ENCODE measurements at regions not wholly inside any gene's neighbourhood (a gene's known extent, or its start where the extent isn't known, plus 50 kb on each side); places are given as distances from the start of the nearest gene placed in this dataset.

GRCh38 chr12:89840162-89840922 is 131.7 kb upstream of the ATP2B1 start:
- H3K27me3 Mint-ChIP-seq (ENCODE audit: low read depth): no peaks in the 10 kb centered on the region
- no peak for DNase-seq
- H3K4me3 Mint-ChIP-seq: no peak overlapping the region
- no peak overlapping the region for H3K27ac Mint-ChIP-seq
- no peaks in the 10 kb centered on the region for H3K9me3 Mint-ChIP-seq
- no peaks in the 10 kb centered on the region for H3K4me1 Mint-ChIP-seq (ENCODE audit: low read depth)
- H3K36me3 Mint-ChIP-seq (ENCODE audit: low read depth): no peaks in the 10 kb centered on the region
- CTCF ChIA-PET: no interaction called here
- intact Hi-C loops (cut with micrococcal nuclease): no loop called here

DNA sequence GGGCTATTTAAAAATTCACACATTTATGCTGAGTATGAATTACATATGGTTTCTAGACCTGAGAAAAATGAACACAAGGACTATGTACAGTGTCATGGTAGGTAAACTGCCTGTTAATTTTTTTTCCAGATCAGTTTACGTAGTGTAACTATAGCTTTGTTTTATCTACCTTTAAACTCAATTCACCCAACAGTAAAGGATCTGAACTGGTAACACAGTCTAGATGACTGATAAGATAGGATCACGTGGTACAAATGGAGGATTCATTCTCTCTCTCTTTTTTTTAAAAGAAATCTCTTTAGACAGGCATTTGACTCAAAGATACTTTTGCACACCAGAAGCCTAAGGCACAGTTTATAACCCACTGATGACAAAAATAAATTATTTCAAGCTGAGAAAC is 130.8 kb upstream of the ATP2B1 start:
- H3K4me3 Mint-ChIP-seq: no peak overlapping the region
- no peaks in the 10 kb centered on the region for H3K9me3 Mint-ChIP-seq
- H3K4me1 Mint-ChIP-seq (ENCODE audit: low read depth): no peaks in the 10 kb centered on the region
- H3K36me3 Mint-ChIP-seq (ENCODE audit: low read depth): no peaks in the 10 kb centered on the region
- H3K27me3 Mint-ChIP-seq (ENCODE audit: low read depth): no peaks in the 10 kb centered on the region
- DNase-seq: no peak
- no peak overlapping the region for H3K27ac Mint-ChIP-seq
- CTCF ChIA-PET: no interaction called here
- intact Hi-C loops (cut with micrococcal nuclease): no loop called here

DNA sequence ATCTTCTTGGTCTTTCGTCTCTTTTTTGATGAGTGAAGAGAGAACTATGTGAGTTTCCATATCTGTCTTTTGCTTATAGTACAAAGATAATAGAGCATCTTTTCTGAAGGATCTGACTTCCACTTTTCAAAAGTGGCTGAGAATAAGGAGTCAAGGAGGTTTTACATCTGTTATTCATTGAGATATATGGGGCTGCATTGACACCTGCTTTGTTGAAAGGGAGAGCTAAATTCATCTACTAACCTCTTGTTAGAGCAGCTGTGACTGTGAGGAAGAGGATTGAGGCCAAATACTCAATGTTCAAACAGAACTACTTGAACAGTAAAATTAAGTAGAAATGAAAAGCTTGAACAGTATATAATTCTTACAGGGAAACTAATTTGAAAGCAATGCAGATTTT is 130.2 kb upstream of the ATP2B1 start:
- Mint-ChIP-seq H3K4me3 (no peak overlapping the region), H3K4me1 (ENCODE audit: low read depth) (no peaks in the 10 kb centered on the region), H3K36me3 (ENCODE audit: low read depth) (no peaks in the 10 kb centered on the region), H3K9me3 (no peaks in the 10 kb centered on the region), H3K27me3 (ENCODE audit: low read depth) (no peaks in the 10 kb centered on the region), H3K27ac (no peak overlapping the region)
- DNase-seq: no peak
- CTCF ChIA-PET: interaction anchor here (0.6 kb wide), 1 partner anchor 226 kb away, joined by 3 read pairs; no protein-coding TSS in a partner anchor
- intact Hi-C loops (cut with micrococcal nuclease): no loop called here

- no peaks in the 10 kb centered on the region for H3K4me1 Mint-ChIP-seq (ENCODE audit: low read depth)
- CTCF ChIA-PET: no interaction called here
- intact Hi-C loops (cut with micrococcal nuclease): no loop called here
- no peak overlapping the region for H3K4me3 Mint-ChIP-seq
- no peak overlapping the region for H3K27ac Mint-ChIP-seq
- H3K36me3 Mint-ChIP-seq (ENCODE audit: low read depth): no peaks in the 10 kb centered on the region
- no peak for DNase-seq
- no peaks in the 10 kb centered on the region for H3K9me3 Mint-ChIP-seq
- H3K27me3 Mint-ChIP-seq (ENCODE audit: low read depth): no peaks in the 10 kb centered on the region
These were observed 127.4 kb upstream of the ATP2B1 start for GRCh38 chr12:89836026-89836425.

DNA sequence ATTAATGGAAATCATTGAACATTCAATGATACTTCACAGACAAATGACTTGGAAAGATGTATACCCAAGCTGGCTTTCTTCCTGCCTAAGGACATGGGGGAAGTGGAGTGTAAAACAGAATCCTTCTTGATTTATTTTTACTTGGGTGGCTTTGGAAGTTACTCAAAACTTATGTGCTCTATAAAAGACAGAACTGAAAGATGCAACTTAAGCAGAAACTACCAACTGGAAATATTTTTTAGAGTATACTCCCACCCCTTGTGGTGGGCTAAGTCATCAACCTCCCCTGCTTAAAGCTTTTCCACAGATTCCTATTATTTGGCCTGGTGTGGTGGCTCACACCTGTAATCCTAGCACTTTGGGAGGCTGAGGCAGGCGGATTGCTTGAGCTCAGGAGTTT is 126.0 kb upstream of the ATP2B1 start:
- intact Hi-C loops (cut with micrococcal nuclease): no loop called here
- CTCF ChIA-PET: interaction anchor here (0.6 to 0.7 kb wide), 2 partner anchors 50 to 1041 kb away, joined by 3 read pairs; no protein-coding TSS in a partner anchor
- Mint-ChIP-seq H3K9me3 (no peaks in the 10 kb centered on the region), H3K36me3 (ENCODE audit: low read depth) (peaks cover under 1% of the 10 kb centered on the region), H3K4me1 (ENCODE audit: low read depth) (no peaks in the 10 kb centered on the region), H3K4me3 (no peak overlapping the region), H3K27ac (no peak overlapping the region), H3K27me3 (ENCODE audit: low read depth) (peaks cover under 1% of the 10 kb centered on the region)
- DNase-seq: no peak

DNA sequence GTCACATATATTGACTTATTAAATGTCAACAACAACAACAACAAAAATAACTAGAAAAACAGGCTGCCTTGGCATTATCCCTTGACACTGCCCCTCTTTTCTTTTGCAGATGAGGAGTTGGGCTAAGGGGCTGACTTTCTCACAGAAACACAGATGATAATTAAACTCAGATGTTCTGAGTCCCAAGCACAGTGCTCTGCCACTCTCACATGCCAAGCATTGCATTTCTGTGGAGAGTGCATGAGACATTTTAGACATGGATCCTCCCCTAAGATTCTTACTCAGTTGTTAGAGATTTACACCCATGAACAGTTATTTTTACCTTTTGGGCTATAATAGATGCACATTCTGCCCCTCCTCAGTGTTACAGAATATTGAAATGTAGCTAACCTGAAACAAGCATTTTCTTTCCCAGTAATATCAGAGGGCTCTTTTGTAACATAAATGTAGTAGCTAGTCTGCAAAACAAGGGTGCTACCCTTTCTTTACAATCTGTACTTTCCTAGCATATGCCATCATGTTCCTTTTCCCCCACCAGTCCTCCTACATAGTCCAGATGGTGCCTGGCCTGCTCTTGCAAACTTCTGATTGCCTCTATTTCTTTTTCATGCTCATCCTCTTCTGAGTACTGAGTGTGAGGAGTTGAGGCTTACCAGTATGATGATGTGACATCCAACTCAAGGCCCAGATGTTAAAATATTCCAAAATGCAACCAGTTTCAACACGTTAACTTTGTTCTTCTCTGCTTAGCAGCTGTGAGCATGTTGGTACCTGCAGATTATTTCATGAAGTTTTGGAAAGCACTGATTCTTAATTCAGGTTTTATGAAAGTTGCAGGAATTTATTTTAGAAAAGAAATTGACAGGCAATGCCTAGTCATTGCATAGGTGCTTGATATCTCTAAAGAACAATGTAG is 125.0 kb upstream of the ATP2B1 start:
- CTCF ChIA-PET: no interaction called here
- Mint-ChIP-seq H3K27me3 (ENCODE audit: low read depth) (peaks cover 2% of the 10 kb centered on the region), H3K4me1 (ENCODE audit: low read depth) (no peaks in the 10 kb centered on the region), H3K9me3 (no peaks in the 10 kb centered on the region), H3K4me3 (no peak overlapping the region), H3K27ac (no peak overlapping the region), H3K36me3 (ENCODE audit: low read depth) (peaks cover 1% of the 10 kb centered on the region)
- no peak for DNase-seq
- intact Hi-C loops (cut with micrococcal nuclease): no loop called here

DNA sequence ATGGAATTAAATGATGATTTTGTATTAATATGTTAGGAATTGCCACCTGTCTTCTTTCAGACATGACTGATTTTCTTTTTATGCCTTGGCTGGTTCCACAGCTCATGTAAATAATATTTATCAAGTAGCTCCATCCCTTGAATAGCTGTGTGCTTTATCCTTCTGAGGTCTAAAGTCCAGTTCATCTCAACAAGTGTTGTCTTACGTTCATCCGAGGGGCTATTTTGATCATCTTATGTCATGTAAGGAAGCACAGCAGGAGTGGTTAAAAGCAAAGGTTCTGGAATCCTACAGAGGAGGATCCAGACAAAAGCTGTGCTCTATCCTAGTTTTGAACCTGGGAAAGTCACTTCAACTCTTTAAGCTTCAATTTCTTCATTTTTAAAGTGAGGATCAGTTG is 123.7 kb upstream of the ATP2B1 start:
- CTCF ChIA-PET: interaction anchor here (0.7 kb wide), 1 partner anchor 61 kb away, joined by 3 read pairs; no protein-coding TSS in a partner anchor
- H3K27ac Mint-ChIP-seq: no peak overlapping the region
- H3K4me1 Mint-ChIP-seq (ENCODE audit: low read depth): no peaks in the 10 kb centered on the region

GRCh38 chr12:89831310-89832095 is 122.9 kb upstream of the ATP2B1 start:
- Mint-ChIP-seq H3K4me3 (no peak overlapping the region), H3K9me3 (no peaks in the 10 kb centered on the region), H3K27me3 (ENCODE audit: low read depth) (peaks cover 2% of the 10 kb centered on the region), H3K27ac (no peak overlapping the region), H3K4me1 (ENCODE audit: low read depth) (peaks cover under 1% of the 10 kb centered on the region), H3K36me3 (ENCODE audit: low read depth) (peaks cover 1% of the 10 kb centered on the region)
- DNase-seq: no peak
- intact Hi-C loops (cut with micrococcal nuclease): no loop called here
- CTCF ChIA-PET: no interaction called here

More for the DNA sequence above, 123.7 kb upstream of the ATP2B1 start:
- Mint-ChIP-seq H3K9me3 (no peaks in the 10 kb centered on the region), H3K36me3 (ENCODE audit: low read depth) (peaks cover 1% of the 10 kb centered on the region), H3K27me3 (ENCODE audit: low read depth) (peaks cover 2% of the 10 kb centered on the region), H3K4me3 (no peak overlapping the region)
- intact Hi-C loops (cut with micrococcal nuclease): no loop called here
- DNase-seq: no peak

DNA sequence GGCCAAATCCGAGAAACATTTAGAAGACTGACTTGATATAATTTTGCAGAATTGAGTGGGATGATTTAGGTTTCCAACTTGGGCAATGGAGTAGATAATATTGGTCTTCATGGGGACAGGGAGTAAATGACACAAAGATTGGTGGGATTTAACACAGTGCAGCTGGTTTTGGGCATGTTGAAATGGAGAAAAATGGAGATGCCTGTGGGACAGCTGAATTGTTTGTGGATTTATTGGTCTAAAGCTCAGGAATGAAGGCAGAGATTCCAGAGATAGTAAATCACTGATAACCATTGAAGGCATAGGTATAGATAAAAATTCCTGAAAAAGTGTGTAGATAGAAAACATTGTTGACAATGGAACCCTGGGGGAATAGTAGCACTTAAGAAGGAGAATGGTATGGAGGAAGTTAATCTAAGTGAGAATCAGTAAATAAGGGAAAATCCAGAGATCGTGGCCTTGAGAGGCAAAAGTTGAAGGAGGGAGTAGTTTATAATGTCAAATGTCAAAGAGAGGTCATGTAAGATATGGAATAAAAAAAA is 120.9 kb upstream of the ATP2B1 start:
- Mint-ChIP-seq H3K4me3 (no peak overlapping the region), H3K27me3 (ENCODE audit: low read depth) (peaks cover 2% of the 10 kb centered on the region), H3K36me3 (ENCODE audit: low read depth) (peaks cover 1% of the 10 kb centered on the region), H3K9me3 (no peaks in the 10 kb centered on the region), H3K4me1 (ENCODE audit: low read depth) (peaks cover 13% of the 10 kb centered on the region), H3K27ac (no peak overlapping the region)
- CTCF ChIA-PET: no interaction called here
- intact Hi-C loops (cut with micrococcal nuclease): no loop called here
- no peak for DNase-seq

- no peak for DNase-seq
- Mint-ChIP-seq H3K27me3 (ENCODE audit: low read depth) (peaks cover 2% of the 10 kb centered on the region), H3K4me1 (ENCODE audit: low read depth) (peaks cover 13% of the 10 kb centered on the region), H3K4me3 (no peak overlapping the region), H3K27ac (no peak overlapping the region), H3K9me3 (no peaks in the 10 kb centered on the region), H3K36me3 (ENCODE audit: low read depth) (peaks cover 1% of the 10 kb centered on the region)
- CTCF ChIA-PET: no interaction called here
- intact Hi-C loops (cut with micrococcal nuclease): no loop called here
These were observed 119.9 kb upstream of the ATP2B1 start for GRCh38 chr12:89828575-89828974.

DNA sequence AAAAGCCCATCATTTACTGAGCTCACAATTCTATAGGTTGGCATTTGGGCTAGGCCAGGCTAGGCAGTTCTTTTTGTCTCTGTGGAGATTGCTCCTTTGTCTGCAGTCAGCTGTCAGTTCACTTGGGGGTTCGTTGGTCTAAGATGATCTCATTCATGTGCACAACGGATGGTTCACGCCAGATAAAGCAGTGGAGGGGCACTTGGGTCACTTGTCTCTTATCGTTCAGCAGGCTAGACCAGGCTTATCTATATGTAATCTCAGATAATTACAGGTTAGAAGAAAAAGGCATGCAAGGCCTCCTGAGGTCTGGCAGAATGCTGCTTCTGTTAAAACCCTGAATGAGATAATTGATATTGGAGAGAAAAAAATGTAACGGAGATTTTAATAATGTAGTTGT is 119.0 kb upstream of the ATP2B1 start:
- Mint-ChIP-seq H3K27ac (no peak overlapping the region), H3K9me3 (no peaks in the 10 kb centered on the region), H3K27me3 (ENCODE audit: low read depth) (peaks cover 2% of the 10 kb centered on the region), H3K36me3 (ENCODE audit: low read depth) (peaks cover 1% of the 10 kb centered on the region), H3K4me1 (ENCODE audit: low read depth) (peaks cover 13% of the 10 kb centered on the region), H3K4me3 (no peak overlapping the region)
- DNase-seq: no peak
- intact Hi-C loops (cut with micrococcal nuclease): no loop called here
- CTCF ChIA-PET: no interaction called here

GRCh38 chr12:89826468-89826867 is 117.8 kb upstream of the ATP2B1 start:
- Mint-ChIP-seq H3K4me3 (no peak overlapping the region), H3K4me1 (ENCODE audit: low read depth) (peaks cover 13% of the 10 kb centered on the region), H3K36me3 (ENCODE audit: low read depth) (peaks cover 1% of the 10 kb centered on the region), H3K27me3 (ENCODE audit: low read depth) (peaks cover 2% of the 10 kb centered on the region), H3K9me3 (no peaks in the 10 kb centered on the region), H3K27ac (no peak overlapping the region)
- CTCF ChIA-PET: no interaction called here
- no peak for DNase-seq
- intact Hi-C loops (cut with micrococcal nuclease): no loop called here
